DOHH2 (cell line): ENCODE measurements at regions not wholly inside any gene's neighbourhood (a gene's known extent, or its start where the extent isn't known, plus 50 kb on each side); places are given as distances from the start of the nearest gene placed in this dataset.
A peak's percentile ranks its signal among the peaks of the same experiment; 100 is the strongest.

Experiments
- H3F3A ChIP-seq: fragments of 200-600 bp; sonication (generic), shearing (Covaris generic); 2 replicates; pipeline ENCODE4 v1.6.0; 2016; ENCODE audit warnings: antibody characterized with exemption, mild to moderate bottlenecking; ENCODE audit not compliant: control insufficient read depth, insufficient read depth
- H3K27ac ChIP-seq: fragments of 200-600 bp; sonication (generic); 2 replicates; pipeline ENCODE4 v1.5.1; 2014; ENCODE audit warnings: low read depth, mild to moderate bottlenecking, low read length, moderate library complexity
- H3K27me3 ChIP-seq: fragments of 200-600 bp; sonication (generic); 2 replicates; pipeline ENCODE4 v1.6.1; 2014; ENCODE audit warnings: mild to moderate bottlenecking, low read length, mixed read lengths; ENCODE audit not compliant: control insufficient read depth
- H3K36me3 ChIP-seq: fragments of 200-600 bp; sonication (generic); 2 replicates; pipeline ENCODE4 v1.6.1; 2014; ENCODE audit warnings: mild to moderate bottlenecking, low read length, moderate library complexity, mixed read lengths; ENCODE audit not compliant: control insufficient read depth
- H3K4me1 ChIP-seq: fragments of 200-600 bp; sonication (generic); 2 replicates; pipeline ENCODE4 v1.6.1; 2014; ENCODE audit warnings: mild to moderate bottlenecking, low read length, mixed read lengths; ENCODE audit not compliant: control insufficient read depth
- H3K4me2 ChIP-seq: fragments of 200-600 bp; sonication (generic); 2 replicates; pipeline ENCODE4 v1.6.0; 2014; ENCODE audit warnings: mild to moderate bottlenecking, low read length, moderate library complexity
- H3K4me3 ChIP-seq: fragments of 200-600 bp; sonication (generic); 2 replicates; pipeline ENCODE4 v1.5.1; 2014; ENCODE audit warnings: mild to moderate bottlenecking, low read length, mixed read lengths
- H3K79me2 ChIP-seq: fragments of 200-600 bp; sonication (generic); 2 replicates; pipeline ENCODE4 v1.6.1; 2014; ENCODE audit warnings: mild to moderate bottlenecking, low read length, mixed read lengths; ENCODE audit not compliant: control insufficient read depth
- H3K9me2 ChIP-seq: fragments of 200-600 bp; sonication (generic); replicated peaks from 2 replicates; pipeline ENCODE4 v1.6.1; 2014; ENCODE audit warnings: mild to moderate bottlenecking, low read length, mixed read lengths; ENCODE audit not compliant: control insufficient read depth
- H3K9me3 ChIP-seq: fragments of 200-600 bp; sonication (generic); 2 replicates; pipeline ENCODE4 v1.6.1; 2014; ENCODE audit warnings: antibody characterized with exemption, low read length, mixed read lengths; ENCODE audit not compliant: control insufficient read depth, insufficient read depth
- H4K20me1 ChIP-seq: fragments of 200-600 bp; sonication (generic); 2 replicates; pipeline ENCODE4 v1.6.0; 2014; ENCODE audit warnings: low read depth, mild to moderate bottlenecking, antibody characterized with exemption, low read length, moderate library complexity; ENCODE audit not compliant: control insufficient read depth, insufficient read depth
- CTCF ChIP-seq: fragments of 200-600 bp; sonication (generic); IDR thresholded peaks from one replicate; pipeline ENCODE4 v1.5.1; 2014; ENCODE audit warnings: antibody characterized with exemption, mild to moderate bottlenecking, low read depth, low read length; ENCODE audit not compliant: poor library complexity, severe bottlenecking
- EZH2phosphoT487 ChIP-seq: fragments of 200-600 bp; sonication (generic); IDR thresholded peaks from 2 replicates; pipeline ENCODE4 v1.6.1; 2017; ENCODE audit warnings: borderline replicate concordance, mild to moderate bottlenecking, antibody characterized with exemption, low read length, moderate library complexity, mixed read lengths

GRCh38 chr3:110311541-110311940 is 760.1 kb upstream of the NECTIN3 start:
- Histone ChIP-seq H3K79me2 (no peaks in the 10 kb centered on the region), H3K27ac (no peak overlapping the region), H3K4me1 (no peaks in the 10 kb centered on the region), H3K9me2 (no peaks in the 10 kb centered on the region), H3K36me3 (no peaks in the 10 kb centered on the region), H4K20me1 (no peaks in the 10 kb centered on the region), H3K27me3 (no peaks in the 10 kb centered on the region), H3K9me3 (no peaks in the 10 kb centered on the region), H3F3A (no peaks in the 10 kb centered on the region), H3K4me3 (no peak overlapping the region), H3K4me2 (no peak overlapping the region)
- TF ChIP-seq EZH2phosphoT487, result no peak
- TF ChIP-seq CTCF, result no peak

- H3F3A ChIP-seq, result no peaks in the 10 kb centered on the region
- H3K4me3 ChIP-seq, result no peak overlapping the region
- H3K4me2 ChIP-seq, result no peak overlapping the region
- TF ChIP-seq EZH2phosphoT487 (no peak), CTCF (peak; percentile 68)
- no peaks in the 10 kb centered on the region for H3K4me1 ChIP-seq
- no peaks in the 10 kb centered on the region for H4K20me1 ChIP-seq
- no peaks in the 10 kb centered on the region for H3K36me3 ChIP-seq
- no peaks in the 10 kb centered on the region for H3K79me2 ChIP-seq
- H3K9me2 ChIP-seq, result no peaks in the 10 kb centered on the region
- H3K27me3 ChIP-seq, result no peaks in the 10 kb centered on the region
- H3K27ac ChIP-seq, result no peak overlapping the region
- no peaks in the 10 kb centered on the region for H3K9me3 ChIP-seq
These were observed 757.0 kb upstream of the NECTIN3 start for GRCh38 chr3:110314512-110315114.

- Histone ChIP-seq H3K27me3 (no peaks in the 10 kb centered on the region), H3K79me2 (no peaks in the 10 kb centered on the region), H3K4me1 (no peaks in the 10 kb centered on the region), H3K4me3 (no peak overlapping the region), H3K9me2 (no peaks in the 10 kb centered on the region), H3K27ac (no peak overlapping the region), H3K36me3 (no peaks in the 10 kb centered on the region), H4K20me1 (no peaks in the 10 kb centered on the region), H3F3A (no peaks in the 10 kb centered on the region), H3K9me3 (no peaks in the 10 kb centered on the region), H3K4me2 (no peak overlapping the region)
- TF ChIP-seq CTCF, result no peak
- no peak for TF ChIP-seq EZH2phosphoT487
These were observed 753.5 kb upstream of the NECTIN3 start for GRCh38 chr3:110318108-110318507.
